Vagina (tissue), 2 donors: ENCODE measurements at regions not wholly inside any gene's neighbourhood (a gene's known extent, or its start where the extent isn't known, plus 50 kb on each side); places are given as distances from the start of the nearest gene placed in this dataset.

ENCODE experiments used
- POLR2A ChIP-seq, 2 donors: fragments of 450-650 bp; IDR thresholded peaks; one replicate each; pipeline ENCODE4 v1.6.1; 2017; ENCODE audit warnings: antibody characterized with exemption in 2 of 2, mild to moderate bottlenecking in 2 of 2, moderate library complexity in 2 of 2
- TF ChIP-seq, protein P1 (sequence below), 3 experiments: fragments of 450-650 bp in 2 of 3; fragments of 200-600 bp in 1 of 3; sonication (generic) in 1 of 3; IDR thresholded peaks; one replicate each; pipeline ENCODE4 v1.5.1; 2017 to 2019; ENCODE audit warnings: antibody characterized with exemption in 3 of 3, mild to moderate bottlenecking in 2 of 3, moderate library complexity in 2 of 3

DNA sequence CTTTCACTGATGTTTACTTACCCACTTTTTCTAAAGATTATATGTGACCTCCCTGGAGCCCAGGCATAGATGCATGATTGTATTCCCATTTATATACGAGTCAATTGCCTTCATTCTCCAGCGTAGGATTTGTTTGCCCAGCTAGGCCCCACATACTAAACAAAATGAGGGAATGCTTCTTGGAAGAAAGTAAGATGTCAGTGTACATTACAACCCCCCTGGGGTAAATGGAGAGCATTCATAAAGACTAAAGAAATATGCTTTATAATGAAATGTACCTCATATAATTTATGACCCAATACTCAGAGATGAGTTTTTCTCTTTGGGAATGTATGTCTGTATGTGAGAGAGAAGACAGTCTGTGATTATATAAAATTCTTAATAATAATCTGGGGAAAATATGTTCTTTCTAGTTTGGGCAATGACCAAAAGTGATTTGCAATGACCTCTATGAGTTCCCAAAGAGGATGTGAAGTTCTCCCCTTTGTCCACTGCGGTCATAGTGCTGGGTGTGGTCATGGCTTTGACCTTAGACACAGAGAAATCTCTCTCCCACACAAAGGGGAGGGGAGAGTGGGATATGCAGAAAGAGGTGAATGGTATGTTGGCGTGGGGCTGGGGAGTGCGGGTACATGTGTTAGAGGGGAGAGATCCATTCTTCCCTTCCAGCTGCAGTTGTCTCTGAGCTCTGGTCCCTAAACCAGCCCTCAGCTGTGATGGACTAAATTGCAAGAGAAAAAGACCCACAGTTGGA, 175.6 kb downstream of the EN1 start:
- TF ChIP-seq, protein P1, sequence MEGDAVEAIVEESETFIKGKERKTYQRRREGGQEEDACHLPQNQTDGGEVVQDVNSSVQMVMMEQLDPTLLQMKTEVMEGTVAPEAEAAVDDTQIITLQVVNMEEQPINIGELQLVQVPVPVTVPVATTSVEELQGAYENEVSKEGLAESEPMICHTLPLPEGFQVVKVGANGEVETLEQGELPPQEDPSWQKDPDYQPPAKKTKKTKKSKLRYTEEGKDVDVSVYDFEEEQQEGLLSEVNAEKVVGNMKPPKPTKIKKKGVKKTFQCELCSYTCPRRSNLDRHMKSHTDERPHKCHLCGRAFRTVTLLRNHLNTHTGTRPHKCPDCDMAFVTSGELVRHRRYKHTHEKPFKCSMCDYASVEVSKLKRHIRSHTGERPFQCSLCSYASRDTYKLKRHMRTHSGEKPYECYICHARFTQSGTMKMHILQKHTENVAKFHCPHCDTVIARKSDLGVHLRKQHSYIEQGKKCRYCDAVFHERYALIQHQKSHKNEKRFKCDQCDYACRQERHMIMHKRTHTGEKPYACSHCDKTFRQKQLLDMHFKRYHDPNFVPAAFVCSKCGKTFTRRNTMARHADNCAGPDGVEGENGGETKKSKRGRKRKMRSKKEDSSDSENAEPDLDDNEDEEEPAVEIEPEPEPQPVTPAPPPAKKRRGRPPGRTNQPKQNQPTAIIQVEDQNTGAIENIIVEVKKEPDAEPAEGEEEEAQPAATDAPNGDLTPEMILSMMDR (IDR thresholded peaks at IDR 0.05) = no peak
- no peak for TF ChIP-seq POLR2A (IDR thresholded peaks at IDR 0.05)
